Renal pelvis (tissue), 1 donor: ENCODE measurements at regions not wholly inside any gene's neighbourhood (a gene's known extent, or its start where the extent isn't known, plus 50 kb on each side); places are given as distances from the start of the nearest gene placed in this dataset.

Source experiments
- DNase-seq: peaks from one replicate; pipeline ENCODE4 v3.0.0-alpha.2; 2013

DNA sequence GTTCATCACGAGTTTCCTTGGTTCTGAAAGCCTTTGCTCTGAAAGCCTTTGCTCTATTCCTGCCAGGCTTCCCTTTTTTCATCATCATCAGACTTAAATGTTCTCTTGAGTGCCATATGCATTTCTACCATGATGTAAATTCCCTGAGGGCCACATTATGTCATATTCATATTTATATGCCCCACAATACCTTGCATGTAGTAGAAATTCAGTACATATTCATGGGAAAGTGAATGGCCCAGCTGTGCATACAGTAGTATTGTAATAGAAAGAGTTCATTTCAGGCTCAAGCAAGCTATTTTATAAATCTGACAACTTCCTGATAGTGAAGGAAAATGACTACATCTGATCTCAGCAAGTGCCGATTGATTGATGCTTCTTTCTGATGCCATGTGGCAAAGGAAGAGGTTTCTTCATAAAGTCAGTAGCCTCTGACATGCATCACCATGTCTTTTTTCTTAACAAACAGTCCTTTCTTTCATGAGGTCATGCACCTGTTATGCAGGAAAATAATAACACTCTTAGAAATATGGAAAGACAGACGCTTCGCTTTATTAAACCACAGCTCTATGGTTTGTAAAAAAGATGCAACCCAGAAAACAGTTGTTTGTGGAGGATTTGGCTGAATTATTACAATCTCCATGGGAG, 308.7 kb downstream of the SAMD5 start:
- no peak for DNase-seq

DNA sequence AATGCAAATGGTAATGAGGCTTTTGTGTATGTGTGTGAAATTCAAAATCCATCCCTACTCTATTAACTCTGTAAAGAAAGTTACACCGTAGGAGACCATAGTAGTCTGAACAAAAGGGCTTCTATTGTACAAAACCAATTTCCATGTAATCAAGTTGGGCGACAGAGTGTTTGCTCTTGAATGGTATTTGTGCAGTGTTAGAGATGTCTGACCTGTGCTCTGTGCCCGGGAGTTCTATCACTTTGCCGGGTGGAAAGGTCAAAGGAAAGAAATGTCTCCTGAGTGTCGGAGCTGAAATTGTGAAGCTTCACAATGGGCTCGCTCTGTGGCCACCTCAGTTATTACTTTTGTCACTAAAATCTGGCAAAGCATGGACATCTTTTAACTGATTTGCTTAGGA, 312.0 kb downstream of the SAMD5 start:
- no peak for DNase-seq

DNA sequence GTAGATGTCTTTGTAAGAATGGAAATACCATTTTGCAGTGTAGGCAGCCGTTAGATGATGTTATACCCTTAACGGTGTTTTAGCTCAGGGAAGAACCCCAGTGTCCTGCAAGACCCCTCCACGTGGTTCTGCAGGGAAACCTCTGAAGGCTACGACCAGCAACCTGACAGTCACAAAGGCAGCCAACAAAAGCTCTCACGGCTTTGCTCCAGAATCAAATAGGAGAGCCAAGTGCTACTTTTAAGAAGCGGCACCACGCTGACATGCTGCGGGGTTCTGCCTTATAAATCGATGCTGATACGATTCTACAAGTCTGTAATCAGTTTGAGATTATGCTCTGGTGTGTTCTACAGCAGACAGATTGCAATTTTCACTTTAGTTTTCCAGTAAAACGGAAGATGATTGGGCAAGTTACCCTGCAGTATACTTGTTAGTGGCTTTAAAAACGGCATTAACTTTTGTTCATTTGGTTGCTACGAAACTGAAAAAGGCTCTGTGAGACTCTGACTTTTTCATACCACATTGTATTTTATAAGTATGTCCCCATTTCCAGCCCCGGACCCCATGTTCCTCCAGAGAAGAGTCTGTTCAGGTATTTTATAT, 312.9 kb downstream of the SAMD5 start:
- no peak for DNase-seq

DNA sequence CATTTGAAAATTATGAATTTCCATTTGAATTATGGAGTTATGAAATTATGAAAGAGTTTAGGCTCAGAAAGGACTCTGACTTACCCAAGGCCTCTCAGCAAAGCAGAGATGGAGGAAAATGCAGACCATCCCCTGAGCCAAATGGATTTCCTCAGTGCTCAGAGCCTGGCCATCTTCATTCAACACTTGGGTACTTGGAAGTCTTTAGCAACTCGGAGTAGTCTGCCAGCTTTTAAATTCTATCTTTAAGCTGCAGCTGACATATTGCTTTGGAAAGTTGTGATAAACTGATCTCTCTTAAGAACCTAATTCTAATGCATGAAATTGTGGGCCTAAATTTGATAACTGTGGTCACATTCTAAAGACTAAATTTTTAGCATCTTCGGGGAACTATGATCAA, 315.4 kb downstream of the SAMD5 start:
- no peak for DNase-seq

DNA sequence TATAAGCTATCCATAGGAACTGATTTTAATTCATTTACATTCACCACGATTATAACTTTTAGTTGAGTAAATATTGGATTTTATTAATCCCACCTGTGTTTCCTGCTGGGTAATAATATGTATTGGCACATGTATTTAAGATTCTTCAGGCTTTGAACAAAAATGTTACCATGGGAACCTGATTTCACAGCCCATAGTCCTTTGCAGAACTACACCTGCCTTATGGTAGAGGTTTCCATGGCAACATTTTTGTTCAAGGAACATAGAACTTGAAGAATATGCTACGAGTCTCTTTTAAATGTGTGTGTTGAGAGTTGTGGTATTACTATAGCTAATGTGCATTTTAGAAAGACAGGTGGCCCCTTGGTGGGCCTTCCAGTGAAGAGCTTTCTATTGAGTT, 317.4 kb downstream of the SAMD5 start:
- DNase-seq: no peak

DNA sequence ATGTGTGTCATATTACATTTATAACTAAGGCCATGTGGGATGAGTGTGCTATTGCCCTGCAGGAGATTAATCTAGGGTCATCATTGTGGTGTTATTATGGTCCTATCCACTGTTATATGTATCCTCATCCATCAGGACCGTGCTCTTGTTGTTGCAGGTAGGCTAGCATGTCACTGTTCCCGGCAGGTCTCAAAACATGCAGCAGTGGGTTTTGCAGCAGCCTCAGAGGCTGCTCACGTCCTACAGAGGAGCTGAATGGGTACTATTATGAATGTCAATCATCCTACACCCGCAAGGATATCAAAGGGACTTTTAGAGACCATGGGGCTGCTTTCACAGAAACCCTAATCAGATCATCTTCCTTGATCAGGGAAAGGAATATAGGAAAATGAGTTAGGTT, 318.2 kb downstream of the SAMD5 start:
- DNase-seq: no peak

DNA sequence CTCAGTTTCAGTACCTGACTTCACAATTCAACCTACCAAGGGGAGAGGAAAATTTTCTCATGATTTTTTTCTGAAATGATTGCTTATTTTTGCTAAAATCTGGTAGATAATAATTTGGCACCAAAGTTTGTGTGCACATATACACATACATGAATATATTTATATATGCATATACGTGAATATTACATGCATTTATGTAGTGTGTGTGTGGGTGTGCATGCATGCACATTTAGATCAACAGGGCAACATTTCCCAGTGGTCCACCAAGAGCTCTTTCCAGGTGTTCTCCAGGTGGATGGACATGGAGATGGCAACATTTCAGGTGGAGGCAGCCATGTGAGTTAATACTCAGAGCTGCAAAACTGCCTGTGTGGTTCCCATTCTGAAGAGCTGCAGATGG, 320.9 kb downstream of the SAMD5 start:
- DNase-seq: no peak

DNA sequence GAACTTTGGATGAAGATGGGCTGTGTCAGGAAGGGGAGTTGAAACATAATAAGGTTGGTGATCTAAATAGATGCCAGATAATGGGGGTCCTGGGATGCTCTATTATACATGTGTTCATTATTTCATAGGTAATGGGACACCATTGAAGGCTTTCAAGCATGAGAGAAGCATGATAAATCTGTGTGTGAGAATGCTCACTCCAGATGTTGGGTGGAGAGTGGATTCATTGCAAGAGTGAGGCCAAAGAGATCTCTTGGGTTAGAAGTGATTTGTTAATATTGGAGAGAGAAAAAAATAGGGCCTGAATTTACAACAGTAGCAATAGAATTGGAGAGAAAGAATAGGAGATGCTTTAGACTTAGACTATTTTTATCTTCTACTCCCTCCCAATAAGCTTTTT, 321.3 kb downstream of the SAMD5 start:
- DNase-seq: no peak

DNA sequence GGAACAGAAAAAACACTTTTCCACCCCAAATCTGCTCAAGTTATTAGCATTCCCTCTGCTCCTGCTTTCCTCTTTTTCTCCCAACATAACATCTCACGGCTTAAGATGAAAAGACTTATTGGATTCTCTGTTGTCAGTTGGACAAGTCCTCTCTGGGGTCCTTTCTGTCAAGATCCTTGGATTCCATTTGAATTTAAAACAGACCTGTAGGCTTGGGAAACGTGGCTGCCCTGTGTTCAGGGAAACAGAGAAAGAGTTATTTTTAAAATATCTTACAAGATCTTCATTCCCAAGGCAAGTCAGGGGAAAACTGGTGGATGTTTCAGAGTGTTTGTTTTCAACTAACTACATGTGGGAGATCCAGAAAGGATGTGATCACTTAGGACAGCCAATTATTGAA, 322.9 kb downstream of the SAMD5 start:
- no peak for DNase-seq

DNA sequence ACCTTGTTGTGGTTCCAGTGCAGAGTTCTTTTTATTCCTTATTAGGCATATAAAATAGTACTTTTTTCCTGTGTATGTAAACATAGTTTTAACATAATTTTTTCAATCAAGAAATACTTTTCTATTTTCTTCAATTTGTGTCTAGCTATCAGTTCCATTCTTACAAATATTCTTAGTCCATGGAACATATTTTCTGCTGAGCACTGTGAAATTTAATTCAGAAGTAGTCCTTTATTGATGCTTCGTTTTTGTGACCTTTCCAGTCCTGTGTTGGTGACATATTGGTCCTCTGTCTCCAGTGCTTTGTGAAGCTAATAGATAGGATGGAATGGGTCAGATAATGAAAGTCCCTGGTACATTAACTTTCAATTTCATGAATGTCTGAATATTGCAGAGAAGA, 325.1 kb downstream of the SAMD5 start:
- DNase-seq: no peak

DNA sequence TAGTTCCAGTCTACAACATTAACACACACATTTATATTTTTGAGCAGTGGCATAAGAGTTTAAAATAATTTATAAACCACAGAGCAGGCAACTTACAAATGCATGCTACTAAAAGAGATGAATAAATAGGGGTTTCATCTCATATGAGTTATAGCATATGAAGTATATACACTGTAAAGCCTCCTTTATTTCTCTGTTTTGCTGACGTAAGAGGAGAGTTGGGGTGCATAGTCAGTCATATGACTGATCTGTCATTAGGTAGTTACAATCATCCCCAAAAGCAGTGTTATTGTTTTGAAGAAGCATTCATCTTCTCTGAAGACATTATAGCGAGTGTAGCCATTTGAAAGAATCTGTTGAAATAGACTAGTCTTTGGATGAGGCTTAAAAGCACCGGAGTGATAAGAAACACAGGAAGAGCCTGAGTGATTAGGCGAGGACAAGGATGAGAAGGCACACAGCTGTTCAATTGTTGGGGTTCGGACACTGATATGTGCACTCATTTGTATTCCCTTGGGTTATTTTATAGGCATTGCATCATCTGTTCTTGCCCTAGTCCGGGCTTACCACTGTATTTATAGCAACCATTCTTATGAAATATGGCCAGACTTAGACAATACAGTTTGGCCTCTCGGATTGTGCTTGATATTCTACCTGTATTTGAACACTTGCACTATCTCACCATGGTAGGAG, 325.7 kb downstream of the SAMD5 start:
- DNase-seq: no peak

DNA sequence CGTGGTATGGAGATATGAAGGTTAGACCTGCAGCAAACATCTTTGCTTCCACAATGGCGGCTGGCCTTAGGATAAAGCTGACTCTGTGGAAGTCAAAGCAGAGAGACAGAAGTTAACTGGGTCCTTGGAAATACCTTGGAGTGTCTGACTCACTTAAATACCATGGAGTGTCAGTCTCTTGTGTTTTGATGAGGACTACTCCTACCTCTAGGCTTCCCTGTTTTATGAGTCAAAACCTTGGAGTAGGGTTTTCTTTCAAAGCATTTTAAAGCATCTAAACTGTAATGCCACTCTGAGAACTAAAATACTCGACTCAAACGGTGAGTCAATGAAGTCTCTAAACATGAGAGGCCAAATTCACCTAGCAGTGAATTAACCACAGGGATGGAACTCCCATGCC, 329.1 kb downstream of the SAMD5 start:
- DNase-seq: no peak

DNA sequence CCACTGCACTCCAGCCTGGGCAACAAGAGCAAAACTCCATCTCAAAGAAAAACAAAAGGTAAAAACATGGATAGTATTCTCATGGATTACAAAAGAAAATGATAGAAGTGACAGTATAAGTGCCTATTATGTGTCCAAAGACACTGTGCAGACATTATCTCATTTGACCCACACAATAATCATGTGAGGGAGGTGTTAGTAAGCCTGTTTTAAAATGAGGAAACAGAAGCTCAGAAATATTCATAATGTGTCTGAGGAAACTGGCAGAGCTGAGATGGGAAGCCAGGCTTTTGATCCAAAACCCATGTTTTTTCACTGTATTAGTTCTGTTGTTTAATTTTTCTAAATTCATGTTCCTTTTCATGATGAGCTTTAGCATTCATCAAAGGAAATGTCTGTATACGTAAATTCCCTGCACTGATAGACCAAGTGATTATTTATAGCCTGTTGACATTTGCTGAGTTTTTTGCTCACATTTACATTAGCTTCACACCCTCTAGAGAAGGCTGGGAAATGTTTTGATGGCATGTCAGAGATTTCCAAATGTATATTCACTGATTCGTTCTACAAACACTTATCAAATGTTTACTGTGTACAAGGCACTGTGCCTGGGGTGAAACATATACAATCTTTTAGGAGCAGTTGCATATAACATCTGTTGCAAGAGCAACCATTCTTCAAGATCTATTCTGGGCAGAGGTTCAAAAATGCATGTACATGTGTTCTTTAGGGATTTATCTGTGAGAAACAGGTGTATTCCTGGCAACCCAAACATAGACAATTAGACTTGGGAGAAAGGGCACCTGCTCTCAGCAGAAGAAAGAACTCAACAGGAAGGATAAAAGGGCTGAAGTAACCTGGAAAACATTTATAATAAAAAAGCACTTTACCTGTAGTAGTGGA, 331.5 kb downstream of the SAMD5 start:
- no peak for DNase-seq

DNA sequence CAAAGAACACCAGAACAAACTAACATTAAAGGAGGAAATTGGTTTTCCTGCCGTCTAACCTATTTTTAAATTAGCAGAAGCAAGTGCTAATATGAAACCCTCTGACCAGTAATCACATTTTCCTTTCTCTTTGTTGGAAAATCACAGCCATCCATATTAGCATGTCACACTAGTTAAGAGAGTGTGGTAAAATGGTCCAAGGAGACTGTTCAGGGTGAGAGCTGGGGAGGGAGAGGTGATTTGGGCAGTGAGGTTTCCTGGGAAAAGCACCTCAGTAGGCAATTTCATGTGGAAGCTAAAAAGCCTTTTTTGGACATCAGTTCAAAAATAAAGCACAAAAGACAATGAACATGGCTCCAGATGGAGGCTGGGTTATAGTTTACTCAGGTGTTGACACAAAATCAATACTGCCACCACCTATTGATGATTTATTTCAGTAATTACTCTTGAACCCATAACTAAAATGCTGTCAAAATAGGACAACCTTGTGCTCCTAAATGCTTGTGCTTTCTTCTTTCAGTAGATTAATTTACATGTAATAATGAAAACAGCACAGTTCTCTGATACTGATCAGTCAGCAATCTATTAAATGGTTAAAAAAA, 333.2 kb downstream of the SAMD5 start:
- DNase-seq: no peak

DNA sequence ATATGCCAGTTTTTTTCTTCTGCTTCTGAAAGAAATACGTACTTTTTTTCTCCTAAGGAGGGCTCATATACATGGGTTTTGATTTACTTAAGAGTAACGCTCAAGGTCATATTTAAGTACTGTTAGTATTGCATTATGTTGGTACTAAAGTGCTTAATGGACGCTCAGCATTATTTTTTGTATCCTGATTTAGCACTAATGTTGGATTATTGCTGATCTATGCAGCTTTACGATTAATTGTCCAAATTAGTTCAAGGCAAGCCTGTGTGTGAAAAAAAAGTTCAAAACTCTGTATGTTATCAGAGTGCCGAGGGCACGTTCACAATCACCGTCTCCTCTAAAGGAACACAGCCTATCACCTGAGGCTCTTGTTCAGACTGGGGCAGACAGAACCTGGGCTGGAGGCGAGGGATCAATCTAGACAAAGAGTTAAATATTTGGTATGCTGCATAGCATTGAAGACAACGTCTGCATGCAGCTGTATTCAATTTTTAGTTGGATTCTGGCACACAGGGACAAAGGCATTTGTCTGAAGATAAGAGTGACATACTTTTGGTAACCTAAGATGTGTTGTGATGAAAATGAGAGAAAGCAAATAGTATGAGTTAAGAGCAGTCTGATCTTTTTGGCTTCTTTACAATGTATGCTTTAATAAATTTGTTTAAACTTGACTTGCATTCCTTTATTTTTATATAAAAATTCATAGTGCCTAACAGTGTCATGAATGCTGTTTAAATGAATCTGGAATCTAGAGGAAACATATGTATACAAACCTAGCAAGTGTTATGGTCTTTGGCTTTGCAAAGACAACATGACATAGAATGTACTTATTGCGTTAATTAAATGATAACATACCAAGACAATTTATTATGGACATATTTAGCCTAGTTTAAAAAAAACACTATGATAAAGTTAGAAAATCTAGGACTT, 341.2 kb downstream of the SAMD5 start:
- DNase-seq: peak; percentile 15

DNA sequence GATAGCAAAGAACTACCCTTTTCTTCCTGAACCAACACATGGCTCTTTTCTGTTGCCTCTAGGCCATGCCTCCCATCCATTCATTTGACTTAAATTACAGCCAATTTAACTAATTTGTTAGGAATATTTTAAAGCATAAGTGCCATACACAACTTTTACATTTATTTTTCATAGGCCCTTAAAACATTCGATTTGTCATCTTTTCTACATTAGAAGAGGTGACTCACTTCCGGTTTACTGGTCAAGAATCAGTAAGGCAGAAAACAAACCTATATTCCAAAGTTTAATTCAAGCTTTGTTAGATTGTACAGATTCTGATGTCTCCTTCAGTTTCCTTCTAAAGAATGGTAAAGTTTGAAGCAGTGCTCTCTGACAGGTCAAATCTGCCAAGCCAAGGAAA, 344.3 kb downstream of the SAMD5 start:
- DNase-seq: no peak

DNA sequence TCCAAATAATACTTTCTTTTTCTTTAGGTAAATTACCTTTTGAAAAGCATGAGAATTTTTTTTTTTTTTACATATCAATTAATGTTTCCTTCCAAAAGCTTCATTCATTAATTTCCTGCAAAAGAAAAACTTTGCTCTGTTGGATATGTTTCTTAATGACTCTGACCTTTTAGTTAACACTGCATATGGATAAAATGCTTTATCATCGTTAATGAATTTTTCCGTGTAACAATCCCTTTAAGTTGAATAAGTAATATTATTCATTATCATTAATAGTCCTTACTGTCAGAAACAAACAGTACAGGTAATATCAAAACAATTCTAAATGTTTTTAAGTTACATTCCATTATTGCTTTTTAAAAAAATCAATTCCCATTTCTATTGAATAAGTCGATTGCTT, 345.1 kb downstream of the SAMD5 start:
- DNase-seq: no peak

DNA sequence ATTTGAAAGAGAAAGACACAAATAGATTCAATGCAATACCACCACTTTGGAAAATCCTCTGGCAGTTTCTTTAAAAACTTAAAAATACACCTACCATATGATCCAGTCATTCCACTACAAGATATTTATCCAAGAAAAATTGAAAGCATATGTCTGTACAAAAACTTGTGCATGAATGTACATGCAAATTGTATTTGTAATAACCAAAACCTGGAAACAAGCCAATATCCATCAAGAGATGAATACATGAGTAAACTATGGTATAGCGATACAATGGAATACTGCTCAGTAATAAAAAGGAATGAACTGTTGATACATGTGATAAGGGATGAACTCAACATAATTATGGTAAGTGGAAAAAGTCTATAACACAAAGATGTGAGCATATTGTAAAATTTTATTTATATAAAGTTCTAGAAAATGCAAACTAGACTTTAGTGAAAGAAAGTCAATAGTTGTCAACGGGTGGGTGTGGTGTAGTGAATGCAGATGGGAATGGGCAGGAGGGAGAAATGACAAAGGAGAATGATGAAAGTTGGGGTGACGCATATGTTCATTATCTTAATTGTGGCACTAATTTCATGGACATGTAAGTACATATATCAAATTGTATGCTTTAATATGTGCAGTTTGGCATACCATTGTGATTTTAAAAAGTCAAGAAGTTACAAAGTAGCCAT, 347.5 kb downstream of the SAMD5 start:
- DNase-seq: no peak

DNA sequence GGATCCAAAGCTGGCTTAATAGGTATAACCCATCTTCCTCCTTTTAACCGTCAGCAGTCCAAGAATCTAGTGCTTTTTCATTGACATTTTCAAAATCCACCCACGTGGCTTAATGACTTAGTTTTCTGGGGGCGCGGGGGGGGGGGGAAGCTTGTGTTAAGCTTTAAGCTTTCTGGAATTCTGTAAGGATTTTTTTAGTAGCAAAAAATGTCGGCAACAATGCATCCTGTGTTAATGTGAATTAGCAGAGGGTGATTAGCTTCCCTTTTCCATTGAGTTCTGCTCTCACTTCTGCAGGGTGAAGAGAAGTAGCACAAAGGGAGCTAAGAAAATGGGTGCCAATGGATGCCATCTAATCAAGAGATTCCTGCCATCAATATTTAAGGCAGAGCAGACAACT, 348.2 kb downstream of the SAMD5 start:
- no peak for DNase-seq

DNA sequence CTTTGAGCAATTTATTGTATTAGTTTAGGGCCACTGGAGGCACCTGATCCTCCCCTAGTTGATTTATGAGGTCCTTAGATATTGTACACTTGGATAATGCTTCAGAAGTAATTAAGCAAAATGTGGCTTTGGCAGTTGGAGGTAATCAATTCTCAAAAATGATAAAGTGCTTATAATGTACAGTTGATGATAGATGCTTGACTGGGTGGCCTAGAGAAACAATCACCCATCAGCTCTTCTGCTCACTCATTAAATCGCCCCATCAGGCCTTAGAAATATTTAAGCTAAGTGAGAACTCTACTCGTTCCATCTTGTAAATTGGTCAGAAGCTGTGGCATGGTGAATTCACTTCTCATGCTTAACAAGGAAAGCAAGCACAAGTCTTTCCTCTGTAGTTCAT, 349.9 kb downstream of the SAMD5 start:
- DNase-seq: no peak
